ENCODE measurements at regions not wholly inside any gene's neighbourhood (a gene's known extent, or its start where the extent isn't known, plus 50 kb on each side); places are given as distances from the start of the nearest gene placed in this dataset.

DNA sequence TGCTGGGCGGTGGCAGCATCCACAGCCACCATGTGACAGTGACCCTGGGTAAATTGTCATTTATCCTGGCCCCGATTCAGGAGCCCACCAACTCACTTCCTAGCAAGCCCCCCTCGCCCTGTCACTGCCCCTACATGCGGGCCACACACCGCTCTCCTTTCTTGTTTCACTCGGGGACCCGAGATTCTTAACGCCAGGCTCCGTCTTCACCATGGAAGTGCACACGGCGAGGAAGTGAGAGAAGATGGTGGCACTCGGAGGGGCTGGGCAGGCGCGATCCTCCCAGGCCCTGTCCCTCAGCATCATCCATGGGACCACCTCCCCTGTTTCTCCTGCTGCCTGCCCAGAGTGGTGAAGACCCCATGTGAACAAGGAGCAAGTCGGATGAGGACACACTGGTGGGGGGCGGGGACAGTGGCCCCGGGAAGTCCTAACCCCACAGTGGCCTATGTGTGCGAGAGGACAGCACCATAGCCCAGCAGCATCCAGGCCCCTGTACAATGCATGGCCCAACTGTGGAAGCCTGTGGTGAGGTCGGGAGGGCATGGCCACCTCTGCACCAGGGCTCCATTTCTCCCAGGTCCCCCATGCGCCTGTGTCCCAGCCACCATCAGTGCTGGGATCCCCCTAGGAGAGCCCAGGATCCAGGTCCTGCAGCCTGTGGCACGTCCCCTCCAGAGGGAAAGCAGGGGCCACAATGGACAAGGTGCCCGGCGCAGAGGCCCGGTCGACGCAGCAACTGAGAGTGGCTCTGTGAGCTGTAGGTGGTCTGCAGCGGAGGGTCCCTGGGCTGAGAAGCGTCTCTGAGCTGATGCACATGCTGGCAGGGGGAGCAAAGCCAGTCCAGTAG is 262.8 kb downstream of the BRD1 start:
- no peak for DNase-seq

DNA sequence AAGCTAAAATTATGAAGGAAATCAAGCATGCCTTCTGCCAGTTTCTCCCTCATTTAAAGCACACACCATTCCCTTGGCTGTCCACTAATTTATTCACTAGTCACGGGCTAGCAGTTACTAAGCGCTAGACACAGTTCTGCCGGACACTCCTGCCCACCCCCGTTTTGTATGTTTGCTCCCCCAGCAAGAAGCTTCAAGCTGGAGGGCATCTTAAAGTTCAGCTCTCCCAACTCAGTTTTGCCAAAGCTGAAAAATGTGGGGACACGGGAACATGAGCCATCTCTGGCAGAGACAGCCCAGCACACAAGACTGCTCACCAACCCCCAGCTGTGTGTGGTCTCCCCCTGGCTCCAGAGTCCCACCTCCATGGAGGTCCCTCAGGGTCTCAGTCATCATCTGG is 263.6 kb downstream of the BRD1 start:
- no peak for DNase-seq

- no peak for DNase-seq
Measured at GRCh38 chr22:49562685-49563249, 264.9 kb downstream of the BRD1 start.

DNA sequence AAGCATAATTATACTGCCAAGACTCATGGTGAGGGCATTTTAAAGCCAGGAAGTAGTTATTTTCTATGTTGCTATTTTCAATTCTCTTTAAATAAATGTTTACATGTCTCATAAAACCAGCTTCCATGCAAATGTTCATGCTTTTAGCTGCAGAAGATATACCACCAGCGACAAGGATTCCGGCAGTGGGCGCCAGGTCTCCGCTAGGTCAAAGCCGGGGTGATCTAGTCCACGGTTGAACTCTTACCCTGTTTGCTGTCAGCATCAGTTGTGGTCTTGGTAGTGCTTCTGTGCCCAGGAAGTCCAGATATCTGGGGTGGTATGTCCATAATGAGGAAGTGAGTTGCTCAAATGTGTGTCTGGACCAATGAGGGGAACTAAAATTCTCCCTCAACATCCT is 265.7 kb downstream of the BRD1 start:
- no peak for DNase-seq

- DNase-seq, result no peak
Measured at GRCh38 chr22:49561338-49561737, 266.3 kb downstream of the BRD1 start.

DNA sequence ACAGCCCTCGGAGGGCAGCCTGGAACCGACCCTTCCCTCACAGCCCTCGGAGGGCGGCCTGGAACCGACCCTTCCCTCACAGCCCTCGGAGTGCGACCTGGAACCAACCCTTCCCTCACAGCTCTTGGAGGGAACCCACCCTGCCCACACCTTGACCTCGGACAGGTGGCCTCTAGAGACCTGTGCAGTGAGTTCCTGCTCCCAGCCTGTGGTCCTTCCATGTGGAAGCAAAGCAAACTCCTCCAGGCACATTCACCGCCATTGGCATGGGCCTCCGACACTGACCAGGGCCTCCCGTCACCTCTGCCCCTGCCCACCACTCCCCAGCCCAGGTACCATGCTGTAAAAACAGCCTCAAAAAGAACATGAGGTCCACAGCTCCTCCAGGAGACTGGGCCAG is 272.1 kb downstream of the BRD1 start:
- no peak for DNase-seq

DNA sequence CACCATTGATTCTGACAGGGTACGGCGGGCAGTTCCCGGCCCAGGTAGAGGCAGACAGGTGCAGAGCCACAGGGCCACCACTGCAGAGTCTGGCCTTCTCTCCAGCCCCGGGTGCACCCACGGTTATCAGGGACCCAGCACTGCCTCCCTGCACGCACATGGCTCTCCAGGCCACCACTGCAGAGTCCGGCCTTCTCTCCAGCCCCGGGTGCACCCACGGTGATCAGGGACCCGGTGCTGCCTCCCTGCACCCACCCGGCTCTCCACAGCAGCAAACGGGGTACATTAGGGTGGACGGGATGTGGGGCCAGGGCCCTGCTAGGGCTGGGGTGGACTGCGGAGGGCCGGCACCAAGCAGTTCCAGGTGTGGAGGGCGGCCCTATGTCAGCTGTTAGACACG is 272.9 kb downstream of the BRD1 start:
- no peak for DNase-seq

DNA sequence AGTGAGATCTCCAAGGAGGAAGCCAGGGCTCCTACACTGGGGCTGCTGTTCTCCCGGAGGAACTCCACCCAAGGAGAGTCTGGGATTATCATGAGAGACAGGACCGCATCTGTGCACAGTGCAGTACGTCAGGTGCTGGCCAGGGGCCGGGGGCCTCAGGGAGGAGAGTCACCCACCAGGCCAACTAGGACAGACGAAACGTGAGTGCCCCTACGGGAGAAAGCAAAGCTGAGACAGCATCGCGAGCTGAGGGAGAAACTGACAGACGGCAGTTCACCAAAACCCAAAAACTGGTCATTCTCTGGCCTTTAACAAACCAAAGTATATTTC is 273.4 kb downstream of the BRD1 start:
- no peak for DNase-seq

- no peak for DNase-seq
Measured at GRCh38 chr22:49553518-49554295, 274.0 kb downstream of the BRD1 start.

- no peak for DNase-seq
Measured at GRCh38 chr22:49553076-49553475, 274.6 kb downstream of the BRD1 start.

- DNase-seq, result no peak
Measured at GRCh38 chr22:49551897-49552614, 275.6 kb downstream of the BRD1 start.

DNA sequence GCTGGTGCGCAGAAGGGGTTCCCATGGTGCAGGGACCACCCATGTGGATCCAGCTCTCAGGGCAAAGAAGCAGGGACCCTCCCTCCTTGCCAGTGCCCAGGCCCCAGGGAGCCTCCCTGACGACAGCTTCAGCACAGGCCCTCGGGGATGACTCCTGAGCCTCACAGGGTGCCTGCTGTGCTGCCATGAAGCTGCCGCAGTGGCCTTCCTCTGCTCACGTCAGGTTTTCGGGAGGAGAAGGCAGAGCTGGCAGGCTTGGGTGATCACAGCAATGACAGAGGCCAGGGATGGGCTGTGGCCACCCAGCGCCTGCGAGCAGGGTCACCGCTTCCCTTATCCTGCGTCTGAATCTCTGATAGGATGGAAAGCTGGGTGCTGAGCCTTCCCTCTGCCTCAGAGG is 276.2 kb downstream of the BRD1 start:
- no peak for DNase-seq

- no peak for DNase-seq
Measured at GRCh38 chr22:49550766-49551362, 276.8 kb downstream of the BRD1 start.

- DNase-seq, result no peak
Measured at GRCh38 chr22:49550141-49550430, 277.6 kb downstream of the BRD1 start.

DNA sequence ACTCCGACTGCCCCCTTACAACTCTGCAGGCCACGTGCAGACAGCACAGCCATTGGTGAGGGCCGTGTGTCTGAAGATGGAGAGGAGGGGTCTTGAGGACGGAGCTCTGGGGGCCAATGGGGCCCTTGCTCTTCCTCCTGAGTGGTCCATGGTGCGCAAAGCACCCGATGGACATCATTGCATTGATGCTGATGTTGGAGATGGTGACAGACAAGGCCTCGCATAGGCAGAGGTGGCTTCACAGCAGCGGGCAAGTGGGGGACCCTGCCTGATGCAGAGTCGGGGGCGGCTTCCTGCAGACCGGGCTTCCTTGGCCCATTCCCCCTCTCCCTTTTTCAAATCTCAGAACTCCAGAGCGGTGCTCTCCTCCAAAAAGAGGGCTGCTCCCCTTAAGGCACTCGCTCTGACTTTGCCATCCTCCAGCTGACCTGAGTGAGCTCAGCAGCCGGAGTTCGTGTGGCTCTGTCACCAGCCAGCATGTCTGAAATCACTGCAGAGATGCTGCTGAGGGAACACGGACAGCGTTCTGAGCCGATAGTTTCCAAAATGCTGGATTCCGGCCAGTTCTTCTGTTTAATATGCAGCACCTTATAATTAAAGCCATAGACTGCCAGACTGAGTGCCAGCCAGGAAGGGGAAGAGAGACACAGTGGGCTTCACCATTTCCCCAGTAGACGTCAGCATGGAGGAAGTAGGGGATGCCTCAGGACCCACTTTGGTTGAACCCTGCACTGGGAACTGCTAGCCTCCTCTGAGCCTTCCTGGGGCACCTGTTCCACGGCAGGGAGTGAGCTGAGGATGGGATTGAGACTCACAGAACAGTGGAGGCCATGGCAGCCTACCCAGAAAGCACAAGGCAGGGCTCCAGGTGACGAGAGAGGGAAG is 278.2 kb downstream of the BRD1 start:
- DNase-seq, result no peak

- DNase-seq, result no peak
Measured at GRCh38 chr22:49548356-49549202, 279.1 kb downstream of the BRD1 start.

- DNase-seq, result no peak
Measured at GRCh38 chr22:49547751-49548239, 279.9 kb downstream of the BRD1 start.

DNA sequence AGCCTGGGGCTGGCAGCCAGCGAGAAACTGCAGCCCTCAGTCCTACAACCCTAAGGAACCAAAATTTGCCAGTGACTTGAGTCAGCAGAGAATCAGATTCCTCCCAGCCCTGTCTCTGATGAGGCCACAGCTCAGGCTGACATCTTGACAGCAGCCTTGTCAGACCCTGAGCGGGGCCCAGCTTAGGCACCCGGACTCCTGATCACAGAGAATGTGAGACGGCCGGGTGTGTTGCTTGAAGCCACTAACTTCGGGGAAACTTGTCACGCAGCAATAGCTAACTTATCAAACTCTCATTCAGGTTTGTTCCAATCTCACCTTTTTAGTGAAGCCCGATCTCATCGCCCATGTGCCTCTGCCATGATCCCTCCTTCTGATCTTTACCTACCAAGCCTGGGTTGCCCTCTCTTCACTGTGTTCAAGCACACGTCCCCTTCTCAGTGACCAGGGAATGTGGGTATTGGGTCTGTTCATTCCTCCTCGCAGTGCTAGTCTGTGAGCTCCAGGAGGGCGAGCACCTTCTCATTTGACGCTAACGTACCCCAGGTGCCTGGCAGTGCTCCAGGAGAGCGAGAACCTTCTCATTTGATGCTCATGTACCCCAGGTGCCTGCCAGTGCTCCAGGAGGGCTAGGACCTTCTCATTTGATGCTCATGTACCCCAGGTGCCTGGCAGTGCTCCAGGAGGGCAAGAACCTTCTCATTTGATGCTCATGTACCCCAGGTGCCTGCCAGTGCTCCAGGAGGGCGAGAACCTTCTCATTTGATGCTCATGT is 280.7 kb downstream of the BRD1 start:
- no peak for DNase-seq

DNA sequence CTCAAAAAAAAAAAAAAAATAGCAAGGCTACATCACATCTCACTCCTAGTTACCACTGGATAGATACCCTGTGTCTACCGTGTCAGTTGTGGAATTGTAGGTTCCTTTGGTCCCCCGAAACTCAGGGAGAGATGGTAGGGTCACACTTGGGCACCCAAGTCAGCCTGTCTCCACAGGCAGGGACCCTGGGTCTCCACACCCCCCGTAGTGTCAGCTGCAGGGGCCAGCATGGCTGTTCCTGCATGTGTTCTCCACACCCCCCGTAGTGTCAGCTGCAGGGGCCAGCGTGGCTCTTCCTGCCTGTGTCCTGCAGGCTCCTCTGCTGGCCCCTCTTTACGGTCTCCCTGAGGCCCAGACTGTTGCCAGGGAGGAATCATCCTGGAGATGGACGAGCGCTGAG is 282.1 kb downstream of the BRD1 start:
- no peak for DNase-seq

DNA sequence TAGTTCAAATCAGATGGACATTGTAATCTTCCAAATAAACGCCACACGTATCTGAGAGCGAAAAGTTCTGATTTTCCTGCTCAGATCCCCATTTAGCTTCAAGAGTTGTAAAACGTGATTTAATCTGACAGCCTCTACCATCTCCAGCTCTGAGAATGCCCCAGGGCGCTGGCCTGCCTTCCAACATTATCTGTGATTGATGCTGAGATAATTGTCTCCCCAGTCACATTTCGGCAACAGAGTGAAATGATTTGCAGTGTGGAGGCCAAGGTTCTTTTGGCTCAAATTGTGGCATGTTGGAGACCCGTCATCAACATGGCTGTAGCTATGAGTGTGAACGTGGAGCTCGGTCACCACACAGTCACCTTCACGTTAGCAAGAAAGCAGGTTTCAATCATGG is 283.4 kb downstream of the BRD1 start:
- DNase-seq, result no peak

Data from inflammatory macrophage treated with lipopolysaccharide for 1 hour (primary cell).